ENCODE measurements at regions not wholly inside any gene's neighbourhood (a gene's known extent, or its start where the extent isn't known, plus 50 kb on each side); places are given as distances from the start of the nearest gene placed in this dataset.

DNA sequence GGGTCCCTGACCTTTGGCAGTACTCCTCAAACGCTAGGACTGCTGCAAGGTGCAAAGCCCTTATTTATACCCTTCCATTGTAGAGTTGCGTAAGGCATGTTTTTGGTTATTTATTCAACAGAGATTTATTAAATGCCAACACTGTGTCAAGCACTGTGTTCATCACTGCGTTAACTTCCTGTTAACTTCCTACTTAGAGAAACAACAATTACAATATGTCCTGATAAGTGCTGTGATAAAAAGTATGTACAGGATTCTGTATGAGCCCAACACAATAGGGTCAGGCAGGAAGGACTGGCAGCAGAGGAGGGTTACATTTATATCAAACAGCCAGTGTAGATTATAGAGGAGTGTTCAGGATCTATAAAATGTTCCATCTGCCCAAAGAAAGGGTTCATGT is 812.8 kb upstream of the API5 start:
- POLR2A ChIA-PET, result no interaction called here
- DNase-seq (ENCODE audit: low read depth, low spot score), result no peak
- no peak for TF ChIP-seq CTCF (IDR thresholded peaks at IDR 0.05; ENCODE audit: low read depth, low read length)
- peaks cover 9% of the 10 kb centered on the region; the same call in 1 of the 2 replicates for H3K9me3 ChIP-seq (ENCODE audit: control insufficient read depth, insufficient read depth, low read length)
- no peak overlapping the region for H3K27ac ChIP-seq (ENCODE audit: low read depth, low read length)
- H3K27me3 ChIP-seq (ENCODE audit: control insufficient read depth, insufficient read depth, low read length), result no peaks in the 10 kb centered on the region
- CTCF ChIA-PET, result no interaction called here
- no peak overlapping the region for H3K4me3 ChIP-seq (ENCODE audit: low read depth, low read length)

DNA sequence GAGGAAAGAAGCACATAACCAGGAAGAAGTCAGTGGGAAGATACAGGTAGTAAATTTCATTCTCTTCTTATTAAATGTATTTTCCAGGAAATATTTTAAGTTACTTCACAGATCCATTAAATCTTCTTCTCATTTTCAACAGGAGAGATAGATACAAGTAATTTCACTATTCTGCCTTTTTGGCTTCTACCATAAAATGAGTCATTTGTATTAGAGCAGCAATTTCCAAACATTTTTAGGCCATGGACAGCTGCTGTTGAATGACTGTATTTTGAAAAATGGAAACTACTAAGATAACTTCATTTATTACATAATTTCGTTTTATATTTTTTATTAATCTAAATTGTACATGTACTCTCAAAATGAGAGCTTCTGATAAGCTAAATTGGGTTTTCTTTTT is 809.6 kb upstream of the API5 start:
- POLR2A ChIA-PET, result no interaction called here
- no peak for TF ChIP-seq CTCF (IDR thresholded peaks at IDR 0.05; ENCODE audit: low read depth, low read length)
- peaks cover 9% of the 10 kb centered on the region; the same call in 1 of the 2 replicates for H3K9me3 ChIP-seq (ENCODE audit: control insufficient read depth, insufficient read depth, low read length)
- H3K4me3 ChIP-seq (ENCODE audit: low read depth, low read length), result no peak overlapping the region
- DNase-seq (ENCODE audit: low read depth, low spot score), result no peak
- H3K27ac ChIP-seq (ENCODE audit: low read depth, low read length), result no peak overlapping the region
- CTCF ChIA-PET, result no interaction called here
- H3K27me3 ChIP-seq (ENCODE audit: control insufficient read depth, insufficient read depth, low read length), result no peaks in the 10 kb centered on the region

DNA sequence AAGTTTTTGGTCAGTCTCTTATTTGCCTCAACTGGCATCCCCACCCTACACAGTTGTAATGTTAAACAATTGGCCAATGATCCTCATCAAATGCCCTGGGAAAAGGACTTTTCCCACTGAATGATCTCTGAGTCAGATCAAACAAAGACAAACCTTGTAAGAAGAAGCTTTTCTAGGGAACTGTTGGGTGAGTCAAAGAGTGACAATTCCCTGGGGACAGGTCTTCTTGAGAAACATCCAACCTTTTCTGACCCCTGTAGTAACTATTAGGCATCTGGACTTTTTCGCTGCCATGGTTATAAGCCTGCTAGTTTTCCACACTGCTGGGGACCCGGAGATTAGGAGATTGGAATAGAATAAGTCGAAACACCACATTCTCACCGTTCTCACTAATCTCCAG is 789.8 kb upstream of the API5 start:
- H3K9me3 ChIP-seq (ENCODE audit: control insufficient read depth, insufficient read depth, low read length), result no peaks in the 10 kb centered on the region; the same call in none of the 2 replicates
- no peaks in the 10 kb centered on the region for H3K27me3 ChIP-seq (ENCODE audit: control insufficient read depth, insufficient read depth, low read length)
- ChIA-PET POLR2A (no interaction called here), CTCF (no interaction called here)
- DNase-seq (ENCODE audit: low read depth, low spot score), result no peak
- no peak for TF ChIP-seq CTCF (IDR thresholded peaks at IDR 0.05; ENCODE audit: low read depth, low read length)
- no peak overlapping the region for H3K4me3 ChIP-seq (ENCODE audit: low read depth, low read length)
- no peak overlapping the region for H3K27ac ChIP-seq (ENCODE audit: low read depth, low read length)

DNA sequence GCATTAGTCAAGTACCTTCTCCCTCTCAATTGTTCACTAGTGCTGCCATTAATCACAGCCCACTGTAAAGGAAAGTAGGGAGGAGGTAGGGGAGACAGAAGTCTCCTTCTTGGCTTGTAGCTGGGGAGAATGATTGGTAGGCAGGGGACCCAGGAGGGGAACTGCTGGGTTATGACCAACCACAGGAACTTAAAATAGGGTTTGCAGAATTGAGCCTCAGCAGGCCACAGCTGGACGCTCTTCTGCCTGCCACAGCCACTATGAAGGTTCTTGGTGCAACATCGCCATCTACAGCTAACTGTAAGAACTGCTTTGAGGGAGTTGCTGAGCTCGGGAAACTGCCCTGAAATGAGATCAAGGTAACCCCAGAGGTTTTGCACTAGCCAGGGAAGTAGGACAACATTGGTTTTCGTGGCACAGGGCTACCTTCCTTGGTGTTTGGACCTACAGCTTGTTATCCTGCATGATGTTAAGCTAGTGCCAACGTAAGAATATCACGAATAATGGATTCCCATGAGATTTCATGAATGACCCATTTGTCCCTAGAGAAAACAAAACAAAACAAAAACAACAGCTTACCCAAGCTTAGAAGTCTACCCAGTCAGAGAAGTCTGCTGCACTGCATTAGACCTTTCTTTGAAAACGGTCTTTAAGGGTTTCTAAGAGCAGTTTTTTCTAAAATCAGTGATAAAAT is 787.1 kb upstream of the API5 start:
- Histone ChIP-seq H3K27ac (ENCODE audit: low read depth, low read length) (no peak overlapping the region), H3K27me3 (ENCODE audit: control insufficient read depth, insufficient read depth, low read length) (no peaks in the 10 kb centered on the region), H3K4me3 (ENCODE audit: low read depth, low read length) (no peak overlapping the region), H3K9me3 (ENCODE audit: control insufficient read depth, insufficient read depth, low read length) (no peaks in the 10 kb centered on the region; the same call in none of the 2 replicates)
- TF ChIP-seq CTCF (IDR thresholded peaks at IDR 0.05; ENCODE audit: low read depth, low read length), result no peak
- DNase-seq (ENCODE audit: low read depth, low spot score), result no peak
- POLR2A ChIA-PET, result no interaction called here
- CTCF ChIA-PET, result no interaction called here

- Histone ChIP-seq H3K4me3 (ENCODE audit: low read depth, low read length) (no peak overlapping the region), H3K9me3 (ENCODE audit: control insufficient read depth, insufficient read depth, low read length) (no peaks in the 10 kb centered on the region; the same call in none of the 2 replicates), H3K27ac (ENCODE audit: low read depth, low read length) (no peak overlapping the region), H3K27me3 (ENCODE audit: control insufficient read depth, insufficient read depth, low read length) (no peaks in the 10 kb centered on the region)
- no peak for TF ChIP-seq CTCF (IDR thresholded peaks at IDR 0.05; ENCODE audit: low read depth, low read length)
- no peak for DNase-seq (ENCODE audit: low read depth, low spot score)
- ChIA-PET POLR2A (no interaction called here), CTCF (no interaction called here)
Measured at GRCh38 chr11:42526426-42526825, 785.4 kb upstream of the API5 start.
